ENCODE measurements at regions not wholly inside any gene's neighbourhood (a gene's known extent, or its start where the extent isn't known, plus 50 kb on each side); places are given as distances from the start of the nearest gene placed in this dataset.

DNA sequence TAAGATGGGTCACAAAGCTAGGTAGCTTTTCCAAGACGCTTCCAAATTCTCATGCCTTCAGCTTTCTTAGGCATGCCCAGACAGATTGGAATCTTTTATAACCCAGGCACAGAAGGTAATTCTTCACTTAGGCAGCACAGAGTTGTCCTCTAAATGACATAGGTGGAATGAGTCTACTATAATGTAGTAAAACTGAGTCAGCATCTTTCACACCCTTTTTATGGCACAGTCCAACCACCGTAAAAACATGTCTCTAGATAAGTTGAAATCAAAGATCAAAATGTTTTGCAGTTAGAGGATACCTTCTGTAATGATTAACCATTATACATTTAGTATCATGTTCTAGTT is 128.4 kb upstream of the FAT1 start:
- no peak for TF ChIP-seq YY1 (IDR thresholded peaks at IDR 0.05; ENCODE audit: low read depth, low read length)
- no peak for TF ChIP-seq BCL11A (IDR thresholded peaks at IDR 0.05; ENCODE audit: low read depth in 2 of 2, low read length in 2 of 2)
- TF ChIP-seq, protein P1, sequence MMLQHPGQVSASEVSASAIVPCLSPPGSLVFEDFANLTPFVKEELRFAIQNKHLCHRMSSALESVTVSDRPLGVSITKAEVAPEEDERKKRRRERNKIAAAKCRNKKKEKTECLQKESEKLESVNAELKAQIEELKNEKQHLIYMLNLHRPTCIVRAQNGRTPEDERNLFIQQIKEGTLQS (IDR thresholded peaks at IDR 0.05; ENCODE audit: insufficient read depth, low read depth, low read length), result no peak
- TF ChIP-seq, protein P2, sequence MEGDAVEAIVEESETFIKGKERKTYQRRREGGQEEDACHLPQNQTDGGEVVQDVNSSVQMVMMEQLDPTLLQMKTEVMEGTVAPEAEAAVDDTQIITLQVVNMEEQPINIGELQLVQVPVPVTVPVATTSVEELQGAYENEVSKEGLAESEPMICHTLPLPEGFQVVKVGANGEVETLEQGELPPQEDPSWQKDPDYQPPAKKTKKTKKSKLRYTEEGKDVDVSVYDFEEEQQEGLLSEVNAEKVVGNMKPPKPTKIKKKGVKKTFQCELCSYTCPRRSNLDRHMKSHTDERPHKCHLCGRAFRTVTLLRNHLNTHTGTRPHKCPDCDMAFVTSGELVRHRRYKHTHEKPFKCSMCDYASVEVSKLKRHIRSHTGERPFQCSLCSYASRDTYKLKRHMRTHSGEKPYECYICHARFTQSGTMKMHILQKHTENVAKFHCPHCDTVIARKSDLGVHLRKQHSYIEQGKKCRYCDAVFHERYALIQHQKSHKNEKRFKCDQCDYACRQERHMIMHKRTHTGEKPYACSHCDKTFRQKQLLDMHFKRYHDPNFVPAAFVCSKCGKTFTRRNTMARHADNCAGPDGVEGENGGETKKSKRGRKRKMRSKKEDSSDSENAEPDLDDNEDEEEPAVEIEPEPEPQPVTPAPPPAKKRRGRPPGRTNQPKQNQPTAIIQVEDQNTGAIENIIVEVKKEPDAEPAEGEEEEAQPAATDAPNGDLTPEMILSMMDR (IDR thresholded peaks at IDR 0.05; ENCODE audit: control extremely low read depth in 1 of 3, insufficient read depth in 1 of 3, low read depth in 1 of 3, low read length in 3 of 3), result no peak

All from H1 (cell line).